GM18951 (cell line): ENCODE measurements at regions not wholly inside any gene's neighbourhood (a gene's known extent, or its start where the extent isn't known, plus 50 kb on each side); places are given as distances from the start of the nearest gene placed in this dataset.

Source experiments
- POLR2A ChIP-seq: IDR thresholded peaks from 4 replicates; pipeline ENCODE4 v1.6.1; 2011; ENCODE audit warnings: mild to moderate bottlenecking; ENCODE audit not compliant: insufficient read length, insufficient read depth; ENCODE audit errors: extremely low read depth
- in situ Hi-C: fragments of 300-500 bp; cut with MboI; formaldehyde crosslinking; loops from one replicate; pipeline ENCODE4 v1.12.0; 2022; ENCODE audit warnings: low sequenced_read_pairs, mixed read lengths, inconsistent platforms; ENCODE audit not compliant: unreplicated experiment

DNA sequence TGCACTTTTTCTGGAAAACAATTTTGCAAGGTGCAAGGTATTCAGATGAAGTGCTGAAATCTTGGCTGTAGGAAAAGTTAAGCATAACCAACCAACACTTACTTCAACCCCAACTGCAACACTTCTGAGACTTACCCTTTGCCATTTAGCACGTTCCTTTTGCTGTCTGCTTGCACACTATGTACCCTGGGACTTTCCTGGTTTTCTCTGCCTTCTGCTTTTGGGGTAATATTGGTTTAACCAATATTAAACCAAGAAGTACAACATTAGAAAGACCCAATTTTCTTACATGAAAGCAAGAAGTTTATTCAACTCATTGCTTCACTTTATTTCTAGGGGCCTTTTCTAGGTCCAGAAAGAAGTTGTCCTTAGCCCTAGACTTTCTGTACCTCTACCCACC, 193.0 kb downstream of the HLX start:
- in situ Hi-C loops, result no loop called here

GRCh38 chr1:221074332-221074731, 195.1 kb downstream of the HLX start:
- no peak for TF ChIP-seq POLR2A
- in situ Hi-C loops, result no loop called here

More for the DNA sequence above, 193.0 kb downstream of the HLX start:
- no peak for TF ChIP-seq POLR2A

- TF ChIP-seq POLR2A, result no peak
- in situ Hi-C loops, result no loop called here
Observed at GRCh38 chr1:221075911-221076310, 196.7 kb downstream of the HLX start.

DNA sequence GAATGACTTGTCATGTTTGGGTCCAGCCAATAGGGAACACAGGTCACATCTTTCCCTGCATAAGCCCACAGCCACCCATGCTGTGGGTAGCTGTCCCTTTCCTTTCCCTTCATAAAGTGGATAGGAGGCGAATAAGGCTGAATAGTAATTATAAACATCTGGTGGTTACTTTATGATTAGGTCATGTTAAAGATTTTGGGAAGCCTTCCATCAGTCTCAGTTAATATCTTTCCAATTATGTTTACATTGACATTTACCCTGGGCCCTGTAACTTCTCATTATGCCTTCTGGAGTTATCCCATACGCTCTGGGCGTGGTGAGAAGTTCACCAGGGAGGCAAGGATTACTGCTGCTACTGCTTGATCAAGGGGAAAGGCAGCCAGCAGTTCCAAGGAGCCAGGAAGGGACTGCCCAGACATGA, 197.2 kb downstream of the HLX start:
- no peak for TF ChIP-seq POLR2A
- in situ Hi-C loops, result no loop called here

DNA sequence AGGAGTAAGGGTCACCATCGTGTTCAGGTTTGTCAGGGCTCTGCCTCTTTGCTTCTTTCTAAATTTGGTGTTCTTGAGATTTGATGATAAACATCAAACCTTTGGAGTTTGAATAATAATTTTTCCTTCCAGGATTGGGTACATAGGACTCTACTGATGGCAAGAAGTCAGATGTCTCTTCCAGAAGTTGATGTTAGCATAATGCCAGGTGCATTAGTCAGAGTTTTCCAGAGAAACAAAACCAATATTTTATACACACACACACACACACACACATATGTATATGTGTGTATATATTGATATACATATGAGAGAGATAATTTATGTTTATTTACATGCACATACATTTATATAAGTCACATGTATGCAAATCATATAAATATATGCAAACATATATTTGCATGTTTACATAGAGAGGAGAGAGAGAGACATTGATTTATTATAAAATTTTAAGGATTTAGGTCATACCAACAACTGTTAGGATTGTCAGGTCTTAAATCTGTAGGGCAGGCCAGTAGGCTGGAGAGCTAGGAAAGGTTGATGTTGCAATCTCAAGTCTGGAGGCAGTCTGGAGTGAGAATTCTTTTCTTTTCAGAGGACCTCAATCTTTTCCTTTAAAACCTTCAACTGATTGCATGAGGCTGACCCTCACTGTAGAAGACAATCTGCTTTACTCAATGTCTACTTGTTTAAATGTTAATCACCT, 199.2 kb downstream of the HLX start:
- in situ Hi-C loops, result no loop called here
- TF ChIP-seq POLR2A, result no peak

GRCh38 chr1:221083902-221084301, 204.7 kb downstream of the HLX start:
- in situ Hi-C loops, result no loop called here
- TF ChIP-seq POLR2A, result no peak

- in situ Hi-C loops, result no loop called here
- no peak for TF ChIP-seq POLR2A
Observed at GRCh38 chr1:221084681-221085080, 205.4 kb downstream of the HLX start.

DNA sequence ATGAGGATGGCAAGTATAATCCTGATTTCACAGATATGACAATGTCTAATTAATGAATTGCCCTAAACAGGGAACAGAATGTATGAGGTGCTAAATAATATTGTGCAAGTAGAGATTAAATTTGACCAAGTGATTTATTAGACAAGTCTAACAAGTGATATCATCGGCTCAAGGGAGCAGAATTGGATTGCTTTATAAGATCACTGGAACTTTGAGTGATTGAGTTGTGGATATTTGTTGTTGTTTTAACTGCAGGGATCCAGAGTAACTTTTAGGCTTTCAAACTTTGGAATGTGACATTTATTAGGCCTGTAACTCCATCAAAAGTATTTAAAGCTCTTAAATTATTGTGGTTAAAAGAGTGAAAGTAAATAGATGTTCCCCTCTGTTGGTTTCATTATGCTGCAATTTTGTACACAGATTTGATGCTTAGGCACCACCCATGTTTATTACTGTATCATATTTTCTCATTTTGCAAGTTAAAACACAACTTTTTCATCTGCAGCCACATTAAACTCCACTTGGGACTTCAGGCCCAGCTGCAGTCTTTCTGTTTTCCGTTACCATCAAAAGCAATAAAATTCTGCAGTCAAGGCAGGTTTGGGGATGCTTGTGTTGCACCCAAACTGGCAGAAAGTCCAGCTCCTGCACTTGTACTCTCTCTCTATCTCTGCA, 206.6 kb downstream of the HLX start:
- in situ Hi-C loops, result no loop called here
- no peak for TF ChIP-seq POLR2A

DNA sequence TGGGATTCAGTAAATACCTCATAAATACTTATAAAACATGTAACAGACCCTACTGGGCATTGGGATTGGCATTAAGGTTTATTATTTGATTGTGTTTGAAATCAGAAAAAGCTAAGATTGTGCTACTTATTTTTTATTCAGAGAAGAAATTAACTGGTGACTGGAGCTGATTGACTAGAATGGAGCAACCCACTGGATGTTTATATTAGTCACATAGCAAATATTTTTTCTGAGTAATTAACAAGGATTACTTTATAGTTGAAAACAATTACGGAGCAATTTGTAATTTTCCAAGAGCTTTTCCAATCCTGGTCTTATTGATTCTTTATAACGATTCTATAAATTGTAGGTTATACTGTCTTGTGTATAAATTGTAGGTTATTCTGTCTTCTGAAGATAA, 208.7 kb downstream of the HLX start:
- TF ChIP-seq POLR2A, result no peak
- in situ Hi-C loops, result no loop called here

DNA sequence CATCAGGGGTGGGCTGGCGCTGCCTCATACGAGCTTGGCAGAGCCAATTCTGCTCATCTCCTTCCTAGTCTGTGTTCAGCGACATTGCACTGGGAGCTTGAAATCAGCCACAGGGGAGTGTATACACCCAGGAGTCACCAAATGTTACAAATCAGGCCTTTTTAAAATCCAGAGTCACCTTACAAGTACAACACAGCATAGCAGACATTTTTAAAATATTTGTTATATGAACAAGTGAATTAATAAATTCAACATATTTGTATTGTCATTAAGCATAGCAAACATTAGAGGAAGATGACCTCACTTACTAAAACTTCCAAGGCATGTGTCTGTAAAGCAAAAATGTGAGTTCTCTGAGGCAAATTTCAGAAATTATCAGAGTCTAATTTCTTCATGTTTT, 210.0 kb downstream of the HLX start:
- in situ Hi-C loops, result no loop called here
- TF ChIP-seq POLR2A, result no peak

GRCh38 chr1:221089803-221090202, 210.6 kb downstream of the HLX start:
- in situ Hi-C loops, result no loop called here
- TF ChIP-seq POLR2A, result no peak

DNA sequence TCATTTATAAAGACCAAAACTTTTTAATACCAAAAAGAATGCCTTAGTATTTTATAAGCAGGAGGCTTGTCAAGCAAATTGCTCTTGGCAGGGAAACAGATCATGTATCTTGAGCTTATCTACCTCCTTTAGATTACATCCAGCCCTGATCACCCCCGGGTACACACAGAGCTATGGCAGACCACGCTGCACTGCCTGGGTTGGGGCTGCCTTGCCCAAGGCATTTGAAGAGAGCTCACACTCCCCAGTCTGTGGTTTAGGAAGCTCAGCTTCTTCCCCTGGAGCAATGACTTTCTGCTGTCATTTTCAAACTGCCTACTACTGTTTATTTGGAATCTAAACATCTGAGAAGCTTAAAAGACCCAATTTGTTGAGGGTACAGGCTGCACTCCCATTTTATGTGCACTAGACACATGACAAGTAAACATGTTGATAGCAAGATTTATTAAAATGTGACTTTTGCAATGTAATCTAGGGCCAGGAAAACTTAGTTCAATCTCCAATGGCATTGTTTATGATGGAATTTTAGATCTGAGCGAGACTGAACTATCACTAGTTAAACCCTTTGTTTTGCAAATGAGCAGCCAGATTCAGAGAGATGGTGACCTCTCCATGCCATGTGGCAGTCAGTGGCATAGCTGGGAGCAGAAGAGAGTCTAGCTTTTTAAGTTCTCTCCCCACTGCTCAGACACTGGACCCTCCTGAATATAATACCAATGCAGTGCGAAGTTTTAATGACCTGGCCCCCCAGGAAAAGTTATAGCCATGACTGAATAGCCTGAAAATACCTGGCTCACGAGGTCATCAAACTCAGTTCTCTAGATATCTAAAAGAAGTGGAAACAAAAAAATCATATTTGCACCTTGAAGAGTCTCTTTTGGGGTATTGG, 214.9 kb downstream of the HLX start:
- TF ChIP-seq POLR2A, result no peak
- in situ Hi-C loops, result no loop called here

DNA sequence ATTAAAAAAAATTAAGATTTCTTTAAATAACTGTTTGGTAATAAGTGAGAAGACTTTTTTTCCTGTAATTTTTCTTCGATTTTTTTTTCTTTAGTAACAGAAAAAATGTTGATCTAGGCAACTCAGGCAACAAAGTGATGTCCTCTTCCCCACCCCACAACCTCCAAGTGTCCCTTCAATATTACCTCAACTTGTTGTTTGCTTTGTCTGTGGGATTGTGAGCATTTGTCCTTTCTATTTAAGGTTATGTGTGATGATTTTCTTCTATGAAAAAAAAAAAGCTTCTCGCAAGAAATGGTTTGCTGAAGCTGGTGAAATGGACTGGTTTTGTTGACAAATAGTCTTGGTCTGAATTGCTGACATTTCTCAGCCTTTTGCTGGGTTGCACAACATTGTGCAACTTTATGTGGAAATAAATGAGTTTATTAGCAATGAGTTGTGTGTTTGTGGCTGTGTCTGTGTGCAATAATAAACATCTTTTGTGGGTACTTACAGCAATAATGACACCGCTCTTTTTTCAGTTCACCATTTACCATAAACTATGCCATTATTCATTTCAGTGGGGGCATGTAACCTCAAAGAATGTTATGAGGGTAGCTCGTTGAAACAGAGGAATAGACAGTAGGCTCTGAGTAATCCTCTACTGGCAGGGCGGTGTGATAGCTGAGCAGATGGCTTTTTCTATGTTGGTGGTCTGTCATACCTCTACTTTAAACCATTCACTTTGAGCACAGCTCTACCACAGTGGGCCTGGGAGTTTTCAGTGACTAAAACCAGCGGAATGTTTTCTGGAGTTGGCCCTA, 218.4 kb downstream of the HLX start:
- in situ Hi-C loops, result no loop called here
- no peak for TF ChIP-seq POLR2A
